DMS53 treated with DMSO at 0.1 percent for 48 hours (cell line): ENCODE measurements at regions not wholly inside any gene's neighbourhood (a gene's known extent, or its start where the extent isn't known, plus 50 kb on each side); places are given as distances from the start of the nearest gene placed in this dataset.

Source experiments
- DNase-seq: peaks from one replicate; lab custom pipeline; 2025; ENCODE audit not compliant: unreplicated experiment; lab: John Stamatoyannopoulos, UW

- no peak for DNase-seq
Observed at GRCh38 chr12:97005174-97005573, 98.1 kb downstream of the NEDD1 start.

GRCh38 chr12:97005646-97006045, 98.6 kb downstream of the NEDD1 start:
- DNase-seq: no peak

GRCh38 chr12:97006585-97006984, 99.5 kb downstream of the NEDD1 start:
- DNase-seq: no peak

GRCh38 chr12:97016163-97016562, 109.1 kb downstream of the NEDD1 start:
- no peak for DNase-seq

- no peak for DNase-seq
Observed at GRCh38 chr12:97017213-97017612, 110.2 kb downstream of the NEDD1 start.

GRCh38 chr12:97022536-97023230, 115.6 kb downstream of the NEDD1 start:
- peak; percentile 7 for DNase-seq

GRCh38 chr12:97024393-97024792, 117.3 kb downstream of the NEDD1 start:
- no peak for DNase-seq

GRCh38 chr12:97026901-97027300, 119.8 kb downstream of the NEDD1 start:
- no peak for DNase-seq

GRCh38 chr12:97027482-97027881, 120.4 kb downstream of the NEDD1 start:
- no peak for DNase-seq

- DNase-seq: no peak
Observed at GRCh38 chr12:97038131-97038530, 131.1 kb downstream of the NEDD1 start.

GRCh38 chr12:97038834-97039233, 131.8 kb downstream of the NEDD1 start:
- DNase-seq: peak; percentile 28

GRCh38 chr12:97046901-97047300, 139.8 kb downstream of the NEDD1 start:
- DNase-seq: no peak

GRCh38 chr12:97047361-97047760, 140.3 kb downstream of the NEDD1 start:
- DNase-seq: no peak

GRCh38 chr12:97048421-97049035, 141.5 kb downstream of the NEDD1 start:
- no peak for DNase-seq

- no peak for DNase-seq
Observed at GRCh38 chr12:97050509-97050908, 143.5 kb downstream of the NEDD1 start.

- DNase-seq: no peak
Observed at GRCh38 chr12:97051341-97051740, 144.3 kb downstream of the NEDD1 start.

GRCh38 chr12:97061171-97061570, 154.1 kb downstream of the NEDD1 start:
- DNase-seq: no peak

- no peak for DNase-seq
Observed at GRCh38 chr12:97063292-97063935, 156.4 kb downstream of the NEDD1 start.

GRCh38 chr12:97075161-97075933, 168.3 kb downstream of the NEDD1 start:
- DNase-seq: no peak

- DNase-seq: no peak
Observed at GRCh38 chr12:97075934-97076630, 169.0 kb downstream of the NEDD1 start.

GRCh38 chr12:97076912-97077311, 169.9 kb downstream of the NEDD1 start:
- DNase-seq: peak; percentile 71
